Suprapubic skin (tissue), 4 donors: ENCODE measurements at regions not wholly inside any gene's neighbourhood (a gene's known extent, or its start where the extent isn't known, plus 50 kb on each side); places are given as distances from the start of the nearest gene placed in this dataset.
"Not testable (repeated sequence)": the region's sequence is repeated elsewhere in the genome, so short reads cannot be mapped to it uniquely, and the experiment has no call there.

Source experiments
- DNase-seq, 2 donors: peaks; one replicate each; pipeline ENCODE4 v3.0.0-alpha.2; 2019; ENCODE audit warnings: low spot score in 2 of 2
- H3K27ac ChIP-seq: fragments of 200-600 bp; sonication (generic); one replicate; pipeline ENCODE4 v1.5.1; 2019
- H3K27me3 ChIP-seq: fragments of 200-600 bp; sonication (generic); one replicate; pipeline ENCODE4 v1.5.1; 2019
- H3K36me3 ChIP-seq: fragments of 200-600 bp; sonication (generic); one replicate; pipeline ENCODE4 v1.5.1; 2019
- H3K4me1 ChIP-seq: fragments of 200-600 bp; sonication (generic); one replicate; pipeline ENCODE4 v1.5.1; 2019
- H3K4me3 ChIP-seq: fragments of 200-600 bp; sonication (generic); one replicate; pipeline ENCODE4 v1.5.1; 2019; ENCODE audit warnings: mild to moderate bottlenecking
- H3K9me3 ChIP-seq: fragments of 200-600 bp; sonication (generic); one replicate; pipeline ENCODE4 v1.5.1; 2019
- EP300 ChIP-seq: sonication (generic); formaldehyde crosslinking; IDR thresholded peaks from one replicate; pipeline ENCODE4 v1.6.1; 2017; ENCODE audit warnings: antibody characterized with exemption
- POLR2A ChIP-seq, 2 donors: fragments of 450-650 bp; IDR thresholded peaks; one replicate each; pipeline ENCODE4 v1.6.1; 2017; ENCODE audit warnings: antibody characterized with exemption in 2 of 2, mild to moderate bottlenecking in 2 of 2, moderate library complexity in 2 of 2
- POLR2AphosphoS5 ChIP-seq, 3 donors: sonication (generic); formaldehyde crosslinking; IDR thresholded peaks; one replicate each; pipeline ENCODE4 v1.6.1; 2017; ENCODE audit warnings: antibody characterized with exemption in 3 of 3
- WGBS: methylation state at CpG from one replicate; pipeline ENCODE4 v1.1.5; 2018; 5-methylcytosine and 5-hydroxymethylcytosine counted together
- TF ChIP-seq, protein P1 (sequence below), 2 donors: fragments of 200-600 bp in 1 of 2; fragments of 450-650 bp in 1 of 2; sonication (generic) in 1 of 2; IDR thresholded peaks; one replicate each; pipeline ENCODE4 v1.5.1; 2016 to 2019; ENCODE audit warnings: antibody characterized with exemption in 2 of 2, mild to moderate bottlenecking in 1 of 2, moderate library complexity in 1 of 2

DNA sequence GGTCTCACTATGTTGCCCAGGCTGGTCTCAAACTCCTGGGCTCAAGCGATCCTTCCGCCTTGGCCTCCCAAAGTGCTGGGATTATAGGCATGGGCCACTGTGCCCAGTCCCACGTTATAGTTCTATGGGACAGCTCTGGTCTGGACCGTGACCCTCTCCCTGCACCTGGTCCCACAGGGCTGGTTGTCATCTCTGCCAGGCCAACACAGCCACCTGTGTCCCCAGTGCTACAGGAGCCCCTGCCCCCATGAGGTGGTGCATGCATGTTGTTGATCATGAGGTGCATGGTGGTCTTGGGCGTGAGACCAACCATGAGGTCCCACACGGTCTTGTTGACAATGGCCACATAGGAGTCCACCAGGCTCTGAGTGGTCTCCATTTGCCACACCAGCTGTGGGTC lies 51.0 kb upstream of the UBE2Q2 start:
- H3K4me3 ChIP-seq, H3K27ac ChIP-seq, H3K9me3 ChIP-seq, H3K4me1 ChIP-seq, DNase-seq, H3K36me3 ChIP-seq, H3K27me3 ChIP-seq: not testable (repeated sequence)
- WGBS = 100% methylated on average over 2 of the region's 6 CpGs

DNA sequence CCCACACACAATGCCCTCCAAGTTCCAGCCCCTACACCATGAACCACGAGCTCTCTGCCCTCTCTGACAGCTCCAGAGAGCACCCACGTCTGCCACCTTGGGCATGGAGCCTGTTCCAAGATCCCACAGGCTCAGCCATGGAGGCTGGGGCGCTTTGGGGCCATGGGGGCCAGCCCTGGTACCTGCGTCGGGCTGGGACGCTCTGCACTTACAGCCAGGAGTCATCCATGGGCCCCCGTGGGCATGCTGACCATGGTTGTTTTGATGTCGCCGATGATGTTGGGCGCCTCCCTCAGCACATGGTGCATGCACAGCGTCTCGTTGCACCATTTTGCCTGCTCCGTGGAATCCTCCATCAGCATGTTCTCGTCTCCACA lies 51.9 kb upstream of the UBE2Q2 start:
- 96% methylated on average over 11 of the region's 14 CpGs for WGBS
- H3K27me3 ChIP-seq = peaks cover 6% of the 10 kb centered on the region

DNA sequence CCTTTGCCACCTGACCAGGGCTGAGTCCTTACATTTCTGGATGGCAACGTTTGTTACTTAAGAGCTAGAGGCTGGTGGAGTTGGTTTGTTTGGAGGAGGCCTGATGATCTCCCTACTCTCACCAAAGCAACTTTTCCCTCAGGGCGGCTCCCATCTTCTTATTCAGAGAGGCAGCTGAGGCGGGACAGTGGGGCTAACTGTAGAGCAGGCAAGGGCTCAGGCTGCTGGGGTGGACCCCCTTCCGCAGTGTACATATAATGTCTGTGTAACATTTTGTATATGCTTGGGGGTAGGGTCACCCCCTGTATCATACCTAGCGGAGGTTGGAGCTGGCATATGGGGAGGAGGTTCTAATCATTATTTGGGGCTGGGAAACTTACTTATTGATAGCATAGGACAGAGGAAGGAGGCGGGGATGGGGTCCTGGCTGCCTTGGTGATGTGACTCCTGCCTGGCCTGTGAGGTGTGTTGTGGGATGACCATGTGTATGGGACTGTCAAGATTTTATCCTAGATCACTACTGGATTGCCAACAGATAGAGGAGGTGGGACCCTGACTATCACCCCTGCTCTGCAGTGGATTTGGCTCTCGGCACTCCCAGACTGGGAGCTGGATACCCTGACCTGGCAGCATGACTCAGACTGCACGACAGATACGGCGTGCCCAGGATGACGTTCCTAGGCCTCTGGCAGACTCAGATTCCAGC lies 52.5 kb upstream of the UBE2Q2 start:
- no peak overlapping the region for H3K27ac ChIP-seq
- no peak overlapping the region for H3K4me3 ChIP-seq
- H3K9me3 ChIP-seq = no peaks in the 10 kb centered on the region
- no peaks in the 10 kb centered on the region for H3K4me1 ChIP-seq
- WGBS = 67% methylated on average over 6 of the region's 11 CpGs
- DNase-seq = no peak
- H3K27me3 ChIP-seq = peaks cover 12% of the 10 kb centered on the region
- TF ChIP-seq, protein P1, sequence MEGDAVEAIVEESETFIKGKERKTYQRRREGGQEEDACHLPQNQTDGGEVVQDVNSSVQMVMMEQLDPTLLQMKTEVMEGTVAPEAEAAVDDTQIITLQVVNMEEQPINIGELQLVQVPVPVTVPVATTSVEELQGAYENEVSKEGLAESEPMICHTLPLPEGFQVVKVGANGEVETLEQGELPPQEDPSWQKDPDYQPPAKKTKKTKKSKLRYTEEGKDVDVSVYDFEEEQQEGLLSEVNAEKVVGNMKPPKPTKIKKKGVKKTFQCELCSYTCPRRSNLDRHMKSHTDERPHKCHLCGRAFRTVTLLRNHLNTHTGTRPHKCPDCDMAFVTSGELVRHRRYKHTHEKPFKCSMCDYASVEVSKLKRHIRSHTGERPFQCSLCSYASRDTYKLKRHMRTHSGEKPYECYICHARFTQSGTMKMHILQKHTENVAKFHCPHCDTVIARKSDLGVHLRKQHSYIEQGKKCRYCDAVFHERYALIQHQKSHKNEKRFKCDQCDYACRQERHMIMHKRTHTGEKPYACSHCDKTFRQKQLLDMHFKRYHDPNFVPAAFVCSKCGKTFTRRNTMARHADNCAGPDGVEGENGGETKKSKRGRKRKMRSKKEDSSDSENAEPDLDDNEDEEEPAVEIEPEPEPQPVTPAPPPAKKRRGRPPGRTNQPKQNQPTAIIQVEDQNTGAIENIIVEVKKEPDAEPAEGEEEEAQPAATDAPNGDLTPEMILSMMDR (IDR thresholded peaks at IDR 0.05) = no peak
- TF ChIP-seq POLR2AphosphoS5 (IDR thresholded peaks at IDR 0.05) (no peak), EP300 (no peak), POLR2A (IDR thresholded peaks at IDR 0.05) (no peak)
- no peaks in the 10 kb centered on the region for H3K36me3 ChIP-seq

More for the DNA sequence above, 51.9 kb upstream of the UBE2Q2 start:
- Histone ChIP-seq H3K4me3 (no peak overlapping the region), H3K4me1 (no peaks in the 10 kb centered on the region), H3K36me3 (no peaks in the 10 kb centered on the region), H3K27ac (no peak overlapping the region), H3K9me3 (no peaks in the 10 kb centered on the region)
- TF ChIP-seq POLR2A (IDR thresholded peaks at IDR 0.05) (no peak), EP300 (no peak), POLR2AphosphoS5 (IDR thresholded peaks at IDR 0.05) (no peak)
- TF ChIP-seq, protein P1 (IDR thresholded peaks at IDR 0.05) = no peak
- no peak for DNase-seq

DNA sequence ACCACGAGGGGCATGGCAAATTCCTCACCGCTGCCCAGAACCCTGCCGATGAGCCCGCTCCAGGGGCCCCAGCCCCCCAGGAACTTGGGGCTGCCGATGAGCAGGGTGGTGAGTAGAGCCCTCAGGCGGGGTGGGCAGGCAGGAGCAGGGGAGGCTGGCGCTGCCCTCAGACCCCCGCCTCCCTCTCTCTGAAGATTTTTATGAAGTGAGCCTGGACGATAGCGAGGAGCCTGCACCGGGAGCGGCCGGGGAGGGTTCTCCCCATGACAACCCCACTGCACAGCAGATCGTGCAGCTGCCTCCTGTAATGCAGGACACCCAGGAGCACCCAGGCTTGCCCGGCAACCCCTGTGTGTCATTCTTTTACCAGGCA lies 56.7 kb upstream of the UBE2Q2 start:
- no peaks in the 10 kb centered on the region for H3K9me3 ChIP-seq
- no peak for TF ChIP-seq POLR2A (IDR thresholded peaks at IDR 0.05)
- WGBS = 76% methylated on average over 11 of the region's 15 CpGs

DNA sequence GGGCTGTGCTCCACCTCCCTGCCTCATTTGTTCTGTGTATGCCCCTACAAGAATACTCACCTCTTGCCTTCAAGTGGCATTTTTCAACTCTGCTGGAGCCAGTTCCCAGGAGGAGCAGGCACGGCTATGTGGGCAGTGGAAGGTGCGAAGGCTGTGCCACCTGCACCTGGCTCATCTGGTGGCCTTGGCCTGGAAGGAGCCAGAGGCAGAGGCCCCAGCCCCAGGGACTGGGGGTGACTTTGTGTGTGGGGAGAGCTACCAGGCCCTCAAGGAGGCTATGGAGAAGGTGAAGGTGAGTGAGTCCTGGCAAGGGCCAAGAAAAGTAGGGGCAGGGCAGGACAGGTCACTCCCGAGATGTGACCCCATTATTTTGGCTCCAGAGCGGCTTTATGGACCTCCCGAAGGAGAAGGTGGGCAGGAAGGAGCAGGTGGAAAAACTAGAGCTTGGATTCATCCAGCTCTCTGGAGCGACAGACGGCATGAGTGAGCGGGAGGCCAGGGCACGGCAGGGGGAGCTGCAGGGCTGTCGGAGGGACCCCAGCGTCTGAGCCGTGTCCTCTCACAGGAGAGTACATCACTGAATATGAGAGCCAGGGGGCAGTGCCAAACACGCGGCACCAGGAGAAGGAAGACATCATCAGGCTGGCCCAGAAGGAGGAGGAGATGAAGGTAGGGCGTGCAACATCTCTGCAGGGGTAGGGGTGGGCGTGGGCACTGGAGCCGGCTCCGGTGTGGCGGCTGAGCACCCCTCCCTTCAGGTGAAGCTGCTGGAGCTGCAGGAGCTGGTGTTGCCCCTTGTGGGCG lies 57.3 kb upstream of the UBE2Q2 start:
- H3K36me3 ChIP-seq = no peaks in the 10 kb centered on the region
- TF ChIP-seq POLR2AphosphoS5 (IDR thresholded peaks at IDR 0.05) (no peak), EP300 (no peak), POLR2A (IDR thresholded peaks at IDR 0.05) (no peak)
- TF ChIP-seq, protein P1 (IDR thresholded peaks at IDR 0.05) = no peak
- H3K9me3 ChIP-seq = no peaks in the 10 kb centered on the region
- no peaks in the 10 kb centered on the region for H3K4me1 ChIP-seq
- DNase-seq = no peak
- no peak overlapping the region for H3K27ac ChIP-seq
- WGBS = 52% methylated on average over 19 of the region's 20 CpGs
- no peak overlapping the region for H3K4me3 ChIP-seq
- H3K27me3 ChIP-seq = peaks cover 12% of the 10 kb centered on the region

More for the DNA sequence above, 56.7 kb upstream of the UBE2Q2 start:
- H3K36me3 ChIP-seq = no peaks in the 10 kb centered on the region
- H3K27me3 ChIP-seq = peaks cover 15% of the 10 kb centered on the region
- no peak overlapping the region for H3K4me3 ChIP-seq
- no peaks in the 10 kb centered on the region for H3K4me1 ChIP-seq
- DNase-seq = no peak
- no peak overlapping the region for H3K27ac ChIP-seq

DNA sequence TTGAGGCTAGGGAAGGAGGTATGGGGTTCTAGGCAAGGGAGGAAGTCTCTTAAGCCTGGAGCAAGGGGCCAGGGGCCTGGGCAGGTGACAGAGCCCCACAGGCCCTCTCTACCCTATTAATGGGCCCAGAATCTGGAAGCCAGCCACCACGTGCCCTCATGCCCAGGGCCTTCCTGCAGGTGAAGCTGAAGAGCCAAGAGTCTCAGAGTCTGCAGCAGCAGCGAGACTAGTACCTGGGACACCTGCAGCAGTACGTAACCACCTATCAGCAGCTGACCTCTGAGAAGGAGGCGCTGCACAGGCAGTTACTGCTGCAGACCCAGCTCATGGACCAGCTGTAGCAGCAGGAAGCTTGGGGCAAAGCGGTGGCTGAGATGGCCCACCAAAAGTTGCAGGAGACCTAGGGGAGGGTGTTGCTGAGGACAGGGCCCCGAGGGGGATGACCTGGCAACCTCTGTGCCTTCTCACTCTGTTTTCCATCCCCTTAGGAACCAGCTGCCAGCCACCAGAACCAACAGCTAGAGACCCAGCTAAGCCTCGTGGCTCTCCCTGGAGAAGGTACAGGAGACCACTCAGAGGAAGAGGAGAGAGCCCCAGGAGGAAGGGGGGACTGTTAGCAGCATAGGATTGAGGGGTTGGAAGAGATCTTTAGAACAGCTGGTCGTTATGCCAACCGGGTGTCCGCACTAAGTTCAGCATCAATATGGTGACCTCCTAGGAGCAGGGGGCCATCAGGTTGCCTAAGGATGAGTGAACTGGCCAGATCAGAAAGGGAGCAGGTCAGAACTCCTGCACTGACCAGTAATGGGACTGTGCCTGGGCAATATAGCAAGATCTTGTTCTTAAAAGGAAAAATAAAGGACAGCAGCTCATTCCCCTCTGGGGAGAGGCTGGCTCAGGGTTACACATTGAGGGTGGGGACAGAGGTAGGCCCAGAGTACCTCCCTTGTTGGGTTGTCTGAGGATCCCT lies 58.5 kb upstream of the UBE2Q2 start:
- not testable (repeated sequence) for DNase-seq, H3K4me1 ChIP-seq, H3K36me3 ChIP-seq, H3K4me3 ChIP-seq, H3K9me3 ChIP-seq, H3K27ac ChIP-seq
- WGBS = 93% methylated on average over 5 of the region's 10 CpGs
- peaks cover 12% of the 10 kb centered on the region for H3K27me3 ChIP-seq

DNA sequence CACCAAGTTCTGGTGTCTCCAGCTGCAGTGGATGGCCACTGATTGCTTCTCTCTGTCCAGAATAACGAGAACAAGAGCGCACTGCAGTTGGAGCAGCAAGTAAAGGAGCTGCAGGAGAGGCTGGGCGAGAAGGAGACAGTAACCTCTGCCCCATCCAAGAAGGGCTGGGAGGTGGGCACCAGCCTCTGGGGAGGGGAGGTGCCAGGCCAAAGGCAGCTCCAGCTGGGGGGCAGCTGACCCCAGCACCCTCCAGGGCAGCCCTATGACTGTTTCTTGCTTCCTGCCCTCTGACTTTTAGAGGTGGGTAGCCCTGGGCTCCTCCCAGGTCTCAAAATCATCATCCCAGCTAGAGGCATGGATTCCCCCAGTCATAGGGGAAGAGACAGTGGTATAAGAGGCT lies 59.7 kb upstream of the UBE2Q2 start:
- 93% methylated on average over 3 of the region's 3 CpGs for WGBS
- H3K27ac ChIP-seq, H3K4me1 ChIP-seq, H3K9me3 ChIP-seq, H3K36me3 ChIP-seq, H3K4me3 ChIP-seq, DNase-seq: not testable (repeated sequence)
- H3K27me3 ChIP-seq = peaks cover 12% of the 10 kb centered on the region
